HG02763 (cell line): ENCODE measurements at regions not wholly inside any gene's neighbourhood (a gene's known extent, or its start where the extent isn't known, plus 50 kb on each side); places are given as distances from the start of the nearest gene placed in this dataset.

Source experiments
- ATAC-seq: cut with Tn5 transposase; IDR thresholded peaks from one replicate; pipeline ENCODE4 v1.9.1; 2021; ENCODE audit warnings: mild to moderate bottlenecking, moderate library complexity; ENCODE audit not compliant: unreplicated experiment

DNA sequence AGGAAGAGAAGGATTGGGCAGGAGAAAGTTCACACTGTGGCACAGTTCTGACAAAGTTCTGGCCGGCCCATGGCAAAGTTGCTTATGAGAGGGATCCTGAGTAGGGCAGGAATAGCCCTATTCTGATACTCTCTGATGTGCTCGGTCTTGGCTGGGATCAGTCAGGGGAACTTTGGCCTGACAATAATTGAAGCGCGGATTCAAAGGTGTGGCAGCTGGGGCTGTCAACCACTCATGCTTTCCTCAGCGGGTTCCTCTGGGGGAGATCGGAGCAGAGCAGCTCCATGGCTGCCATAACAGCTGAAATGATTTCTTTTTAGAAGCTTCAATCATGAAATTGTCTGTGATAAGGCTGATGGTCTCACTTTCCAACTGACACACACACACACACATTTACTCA, 714.1 kb downstream of the DHX35 start:
- ATAC-seq: no peak

- no peak for ATAC-seq
Observed at GRCh38 chr20:39674842-39675241, 712.7 kb downstream of the DHX35 start.

DNA sequence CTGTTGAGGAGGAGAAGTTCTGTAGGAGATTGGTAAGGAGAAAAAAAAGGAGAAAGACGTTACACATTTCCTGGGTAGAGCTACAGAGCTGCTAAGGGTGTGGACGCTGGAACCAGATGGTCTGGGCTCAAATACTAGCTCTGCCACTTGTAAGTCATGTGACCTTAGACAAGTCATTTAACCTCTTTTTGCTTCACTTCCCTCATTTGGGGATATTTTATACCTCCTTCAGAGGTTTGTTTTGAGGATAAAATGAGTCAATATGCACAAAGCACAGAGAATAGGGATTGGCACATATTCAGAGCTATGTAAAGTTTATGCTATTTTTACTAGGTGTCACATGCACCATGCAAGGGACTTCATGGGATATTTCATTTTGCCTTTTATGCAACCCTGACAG, 708.8 kb downstream of the DHX35 start:
- no peak for ATAC-seq

DNA sequence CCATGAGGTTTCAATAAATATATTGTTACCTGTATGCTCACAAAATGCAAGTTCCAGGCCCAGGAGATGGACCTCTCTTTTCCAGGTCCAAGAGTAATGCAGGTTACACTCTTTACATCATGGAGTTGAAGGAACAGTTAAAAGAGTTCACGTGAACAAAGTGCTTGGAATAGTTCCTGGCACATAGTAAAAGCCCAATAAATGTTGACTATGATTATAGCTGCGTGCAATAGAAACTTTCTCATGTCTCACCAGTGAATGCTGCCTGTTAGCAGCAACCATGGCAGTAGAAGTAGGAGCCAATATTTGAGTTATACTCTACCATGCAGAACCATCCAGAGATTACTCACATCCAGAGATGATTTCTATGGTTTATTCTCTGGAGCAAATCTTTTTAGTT, 707.5 kb downstream of the DHX35 start:
- no peak for ATAC-seq

DNA sequence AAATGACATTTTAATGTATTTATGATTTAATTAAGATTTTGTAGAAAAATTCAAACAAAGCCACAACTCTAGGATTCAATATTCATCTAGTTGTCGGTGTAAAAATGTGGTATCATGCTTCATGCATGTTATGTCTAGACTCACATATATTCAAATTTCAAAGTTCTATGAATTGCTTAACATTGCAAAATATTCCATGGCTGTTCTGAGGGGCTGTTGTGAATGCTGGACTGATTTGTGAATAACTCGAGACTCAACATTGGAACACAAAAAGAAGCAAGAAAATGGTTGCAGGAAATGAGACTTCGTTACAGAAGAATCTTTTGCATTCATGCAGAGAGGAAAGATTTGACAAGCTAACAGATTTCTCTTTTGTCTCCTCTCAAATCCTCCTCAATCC, 705.9 kb downstream of the DHX35 start:
- ATAC-seq: no peak

DNA sequence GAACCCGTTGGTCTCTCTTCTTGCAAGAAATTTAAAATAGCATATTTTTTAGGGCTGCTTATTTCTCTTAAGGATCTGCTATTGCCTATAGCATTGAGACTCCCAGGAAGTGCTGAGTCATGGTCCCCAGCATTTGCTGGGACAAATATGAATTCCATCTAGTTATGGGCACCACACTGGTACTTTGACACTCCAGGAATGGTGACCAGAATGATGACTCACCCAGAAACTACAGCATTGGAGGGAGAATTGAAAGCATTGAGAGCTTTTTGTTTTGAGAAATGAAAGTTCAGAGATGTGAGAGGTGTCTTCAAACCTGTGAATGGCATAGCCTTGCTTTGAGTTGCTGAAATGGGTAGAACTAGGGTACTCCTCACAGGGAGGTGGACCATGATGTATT, 699.7 kb downstream of the DHX35 start:
- ATAC-seq: no peak

DNA sequence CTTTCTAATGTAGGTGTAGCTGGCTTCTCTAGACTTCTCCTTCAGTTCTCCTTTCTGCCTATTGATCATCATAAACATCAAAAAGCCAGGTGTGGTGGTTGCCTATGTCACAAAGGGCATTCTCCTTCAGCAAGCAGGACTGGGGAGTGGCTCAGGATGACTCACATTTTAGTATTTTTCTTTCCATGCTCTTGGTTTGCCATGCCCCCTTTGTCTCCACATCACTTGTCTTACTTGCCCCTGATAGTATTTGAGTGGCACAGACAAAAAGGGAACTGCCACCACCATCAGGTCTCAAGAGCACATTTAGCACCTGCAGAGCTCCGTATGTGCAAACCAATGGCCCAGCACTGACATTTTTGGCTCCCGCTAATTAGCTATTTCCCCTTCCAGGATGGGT, 698.8 kb downstream of the DHX35 start:
- no peak for ATAC-seq

- ATAC-seq: no peak
Observed at GRCh38 chr20:39660226-39660625, 698.1 kb downstream of the DHX35 start.

GRCh38 chr20:39658662-39659409, 696.7 kb downstream of the DHX35 start:
- no peak for ATAC-seq

DNA sequence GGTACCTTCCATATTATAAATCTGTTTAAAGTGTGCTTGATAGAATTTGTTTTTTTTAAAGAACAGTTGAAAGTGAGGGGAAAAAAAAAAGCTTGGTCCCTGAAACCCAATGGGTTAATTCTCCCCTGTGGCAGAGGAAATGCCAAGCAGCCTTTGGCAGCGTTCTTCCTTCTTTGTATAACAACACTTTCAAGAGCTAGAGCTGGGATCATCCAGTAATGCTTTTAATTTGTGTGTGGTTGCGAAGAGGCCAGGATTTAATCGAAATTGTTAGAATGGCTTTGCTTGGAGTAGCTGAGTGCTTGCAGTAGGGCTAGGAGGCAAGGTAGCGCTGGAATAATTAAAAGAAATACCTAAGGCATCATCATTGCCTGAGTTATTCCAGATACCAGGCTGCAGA, 692.0 kb downstream of the DHX35 start:
- ATAC-seq: no peak

DNA sequence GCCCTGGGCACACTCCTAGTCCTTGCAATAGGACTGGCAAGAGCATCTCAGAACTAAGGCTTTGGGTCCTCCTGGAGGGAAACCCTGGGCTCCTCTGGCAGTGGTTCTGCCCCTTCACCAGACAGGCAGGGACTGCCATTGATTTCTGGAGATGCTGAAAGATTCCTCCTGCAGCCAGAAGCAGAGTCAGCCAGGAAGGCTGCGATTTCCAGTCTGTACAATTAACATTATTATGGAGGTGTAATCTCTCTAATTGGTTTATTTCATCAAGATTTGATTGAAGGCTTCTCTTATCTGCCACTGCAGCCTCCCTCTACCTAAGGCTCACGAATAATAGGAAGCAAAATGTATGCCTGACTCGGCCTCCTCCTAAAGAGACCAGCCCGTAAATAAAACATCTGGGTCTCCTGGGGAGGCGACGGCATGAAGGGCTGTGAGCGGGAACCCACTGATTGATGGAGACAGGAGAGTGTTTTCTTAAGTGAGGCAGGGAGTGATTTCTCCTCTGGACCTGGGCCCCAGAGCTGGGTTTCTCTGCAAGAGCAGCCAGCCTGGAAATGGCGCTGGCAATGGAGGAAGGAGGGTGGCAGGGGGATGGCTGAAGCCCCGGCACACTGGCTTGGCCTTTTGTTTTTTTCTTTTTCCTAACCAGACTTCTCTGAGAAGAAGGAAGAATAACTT, 689.6 kb downstream of the DHX35 start:
- no peak for ATAC-seq

DNA sequence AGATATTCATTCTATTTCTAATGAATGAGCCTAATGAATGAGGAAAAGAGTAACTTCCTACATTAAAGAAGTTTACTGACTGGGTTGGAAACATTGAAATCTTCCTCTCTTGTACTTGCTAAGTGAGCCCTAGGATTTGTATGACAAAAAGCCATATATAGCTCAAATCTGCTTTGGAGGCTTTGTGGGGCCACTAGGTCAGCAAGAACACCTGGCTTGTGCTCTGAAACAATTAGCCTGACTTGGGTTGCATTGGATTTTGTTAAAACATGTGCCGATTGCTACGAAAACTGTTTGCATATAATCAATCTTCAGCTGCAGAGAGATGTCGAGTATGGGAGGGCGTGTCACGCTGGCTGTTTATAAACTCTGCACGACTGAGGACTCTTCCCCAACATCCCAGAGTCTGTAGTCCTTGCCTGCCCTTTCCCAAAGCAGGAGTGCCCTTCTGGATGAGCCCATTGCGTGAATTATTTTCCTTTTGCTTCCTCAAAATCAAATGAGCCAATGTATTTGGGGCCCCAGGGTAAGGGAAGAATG, 684.8 kb downstream of the DHX35 start:
- ATAC-seq: no peak

DNA sequence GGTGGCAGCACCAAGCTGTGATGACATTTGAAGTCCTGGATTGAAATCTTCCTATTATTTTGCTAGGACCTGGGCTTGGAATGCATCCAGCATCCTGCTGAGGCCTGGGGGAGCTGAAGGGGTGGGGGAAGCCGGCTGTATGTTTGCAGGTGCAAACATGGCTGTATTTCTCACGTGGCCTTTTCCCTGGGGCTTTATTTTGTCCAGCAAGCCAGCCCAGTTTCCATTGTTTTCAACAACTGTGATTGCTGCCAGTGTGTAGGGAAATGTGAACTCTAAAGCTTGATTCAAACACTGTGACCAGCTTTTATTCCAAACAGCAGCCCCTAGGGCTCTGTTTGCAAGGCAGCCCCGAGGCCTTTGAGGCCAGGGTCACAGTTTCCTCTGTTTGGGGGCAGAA, 683.0 kb downstream of the DHX35 start:
- ATAC-seq: no peak

DNA sequence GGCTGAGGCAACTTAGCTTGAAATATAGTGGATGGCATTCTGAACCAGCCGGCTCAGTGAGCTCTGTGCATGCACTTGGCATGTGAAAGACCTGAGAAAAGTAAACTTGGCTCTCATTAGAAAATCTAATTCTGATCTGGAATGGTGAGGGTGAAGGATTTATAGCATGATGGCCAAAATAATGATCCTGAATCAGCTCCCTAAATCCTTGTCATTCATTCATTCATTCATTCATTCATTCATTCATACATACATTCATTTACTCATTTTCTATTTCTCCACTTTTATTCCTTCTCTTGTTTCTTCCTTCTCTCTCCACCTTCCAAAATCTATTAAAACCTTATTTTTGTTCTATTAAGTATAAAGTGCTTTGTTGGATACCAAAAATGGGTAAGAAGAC, 681.1 kb downstream of the DHX35 start:
- ATAC-seq: no peak

DNA sequence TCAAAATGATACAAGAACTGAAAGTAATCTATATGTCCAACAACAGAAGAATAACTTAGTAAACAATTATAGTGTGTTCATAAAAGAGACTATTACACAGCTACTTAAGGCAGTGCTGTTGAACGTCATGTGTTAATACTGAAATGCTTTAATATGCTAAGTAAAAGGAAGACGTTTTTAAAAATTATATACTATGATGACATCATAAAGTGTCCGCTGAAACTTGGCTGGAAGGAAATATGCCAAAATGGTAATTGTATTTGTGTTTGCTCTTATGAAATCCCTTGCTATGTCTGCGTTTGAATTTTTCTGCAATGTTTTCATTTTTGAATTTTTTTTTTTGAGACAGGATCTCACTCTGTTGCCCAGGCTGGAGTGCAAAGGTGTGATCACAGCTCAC, 679.3 kb downstream of the DHX35 start:
- no peak for ATAC-seq

GRCh38 chr20:39640147-39640546, 678.0 kb downstream of the DHX35 start:
- no peak for ATAC-seq

- ATAC-seq: no peak
Observed at GRCh38 chr20:39638731-39639130, 676.6 kb downstream of the DHX35 start.

DNA sequence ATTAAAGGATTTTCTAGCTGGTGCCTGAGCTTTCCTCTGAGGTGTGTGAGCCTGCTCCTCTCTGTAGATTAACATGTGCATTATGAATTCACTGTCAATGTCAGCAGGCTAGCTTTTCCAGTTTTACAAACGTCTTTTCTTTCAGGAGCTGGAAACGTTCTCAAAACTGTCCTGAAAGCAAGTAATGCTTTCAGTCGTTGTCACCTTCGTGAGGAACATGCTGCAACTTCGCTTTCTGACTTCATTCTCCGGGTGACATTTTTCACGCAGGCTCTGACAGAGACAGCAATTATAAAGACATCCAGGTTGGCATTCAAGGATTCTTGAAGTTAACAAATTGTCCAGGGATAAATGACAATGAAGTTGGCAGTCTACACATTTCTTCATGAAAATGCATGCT, 671.5 kb downstream of the DHX35 start:
- ATAC-seq: no peak

DNA sequence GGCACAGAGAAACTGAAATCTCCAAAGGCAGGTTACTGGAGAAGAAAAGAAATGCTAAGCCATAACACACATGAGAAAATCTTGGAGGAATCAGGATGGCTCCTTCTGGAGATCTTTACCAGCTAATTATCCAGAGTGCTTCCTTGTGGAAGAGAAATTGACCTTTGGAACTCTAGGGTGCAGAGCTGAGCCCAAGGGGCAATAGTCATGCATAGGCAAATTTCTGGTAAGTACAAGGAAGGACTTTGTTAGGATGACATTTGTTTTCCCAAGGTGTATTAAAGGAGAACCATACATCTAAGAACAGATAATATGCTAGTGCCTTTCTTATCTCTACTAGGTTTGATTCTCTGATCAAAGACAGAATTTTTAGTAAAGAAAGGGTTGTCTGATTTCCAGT, 670.6 kb downstream of the DHX35 start:
- no peak for ATAC-seq

DNA sequence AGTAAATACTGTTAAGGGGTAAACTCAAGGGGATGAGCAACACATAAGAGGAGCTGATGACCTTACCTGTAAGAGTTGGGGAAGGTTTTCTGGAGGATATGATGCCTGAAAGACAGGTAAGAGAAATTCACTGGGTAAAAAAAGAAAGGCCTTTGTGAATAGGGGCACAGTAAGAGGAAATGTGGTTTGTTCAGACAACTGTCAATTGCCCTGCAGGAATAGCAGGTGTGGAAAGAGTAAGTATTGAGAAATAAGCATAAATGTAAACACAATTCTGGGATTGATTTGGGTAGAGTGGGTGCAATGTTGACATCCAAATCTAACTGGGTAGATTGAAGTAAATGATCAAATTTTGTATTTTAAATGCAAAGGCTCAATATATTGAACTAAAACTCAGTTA, 670.0 kb downstream of the DHX35 start:
- ATAC-seq: no peak

DNA sequence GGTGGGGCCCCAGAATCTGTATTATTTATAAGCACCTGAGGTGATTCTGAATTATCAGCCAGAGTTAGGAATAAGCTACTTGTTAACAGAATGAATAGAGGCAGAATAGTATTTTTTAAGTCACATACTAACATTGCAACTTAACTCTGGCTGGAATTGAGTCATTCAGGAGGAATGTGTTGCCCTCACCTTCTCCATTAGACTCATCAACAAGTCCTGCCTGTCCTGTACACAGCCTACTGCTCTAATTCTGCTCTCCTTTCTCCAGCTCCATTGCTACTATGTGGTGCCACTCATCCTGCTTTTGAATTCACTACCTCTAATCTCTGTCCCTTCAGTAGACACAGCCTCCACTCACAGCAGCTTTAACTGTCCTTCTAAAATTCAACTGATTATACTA, 669.4 kb downstream of the DHX35 start:
- ATAC-seq: no peak

GRCh38 chr20:39630215-39630908, 668.2 kb downstream of the DHX35 start:
- no peak for ATAC-seq
